PC-3 (cell line): ENCODE measurements at regions not wholly inside any gene's neighbourhood (a gene's known extent, or its start where the extent isn't known, plus 50 kb on each side); places are given as distances from the start of the nearest gene placed in this dataset.

Source experiments
- EZH2 ChIP-seq: fragments of 300-600 bp; sonication (generic); IDR thresholded peaks from one replicate; pipeline ENCODE4 v1.6.1; 2017; ENCODE audit warnings: antibody characterized with exemption, mild to moderate bottlenecking, low read length; ENCODE audit not compliant: unreplicated experiment
- TF ChIP-seq, protein P1 (sequence below): fragments of 300-600 bp; sonication (generic); conservative IDR thresholded peaks from 2 replicates; pipeline ENCODE4 v1.5.1; 2017; ENCODE audit warnings: antibody characterized with exemption, low read depth, mild to moderate bottlenecking, low read length

DNA sequence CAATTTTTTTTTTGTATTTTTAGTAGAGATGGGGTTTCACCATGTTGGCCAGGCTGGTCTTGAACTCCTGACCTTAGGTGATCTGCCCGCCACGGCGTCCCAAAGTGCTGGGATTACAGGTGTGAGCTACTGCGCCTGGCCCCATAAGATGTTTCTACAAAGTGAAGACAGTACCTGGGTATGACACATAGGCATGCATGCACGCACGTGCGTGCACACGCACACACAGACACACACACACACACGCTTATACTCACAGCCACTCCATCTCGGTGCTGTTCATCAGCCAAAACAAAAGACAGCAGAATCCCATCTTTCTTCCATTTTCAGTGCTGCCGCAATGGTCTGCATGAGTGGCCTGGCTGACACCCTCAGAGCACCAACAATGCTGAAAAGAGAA lies 63.9 kb downstream of the VCPKMT start:
- TF ChIP-seq EZH2: no peak
- TF ChIP-seq, protein P1, sequence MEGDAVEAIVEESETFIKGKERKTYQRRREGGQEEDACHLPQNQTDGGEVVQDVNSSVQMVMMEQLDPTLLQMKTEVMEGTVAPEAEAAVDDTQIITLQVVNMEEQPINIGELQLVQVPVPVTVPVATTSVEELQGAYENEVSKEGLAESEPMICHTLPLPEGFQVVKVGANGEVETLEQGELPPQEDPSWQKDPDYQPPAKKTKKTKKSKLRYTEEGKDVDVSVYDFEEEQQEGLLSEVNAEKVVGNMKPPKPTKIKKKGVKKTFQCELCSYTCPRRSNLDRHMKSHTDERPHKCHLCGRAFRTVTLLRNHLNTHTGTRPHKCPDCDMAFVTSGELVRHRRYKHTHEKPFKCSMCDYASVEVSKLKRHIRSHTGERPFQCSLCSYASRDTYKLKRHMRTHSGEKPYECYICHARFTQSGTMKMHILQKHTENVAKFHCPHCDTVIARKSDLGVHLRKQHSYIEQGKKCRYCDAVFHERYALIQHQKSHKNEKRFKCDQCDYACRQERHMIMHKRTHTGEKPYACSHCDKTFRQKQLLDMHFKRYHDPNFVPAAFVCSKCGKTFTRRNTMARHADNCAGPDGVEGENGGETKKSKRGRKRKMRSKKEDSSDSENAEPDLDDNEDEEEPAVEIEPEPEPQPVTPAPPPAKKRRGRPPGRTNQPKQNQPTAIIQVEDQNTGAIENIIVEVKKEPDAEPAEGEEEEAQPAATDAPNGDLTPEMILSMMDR: no peak
